Astrocyte (in vitro differentiated cells and primary cell): ENCODE measurements at regions not wholly inside any gene's neighbourhood (a gene's known extent, or its start where the extent isn't known, plus 50 kb on each side); places are given as distances from the start of the nearest gene placed in this dataset.
"Not testable (repeated sequence)": the region's sequence is repeated elsewhere in the genome, so short reads cannot be mapped to it uniquely, and the experiment has no call there.

ENCODE experiments used
- CTCF ChIP-seq: IDR thresholded peaks from 2 replicates; pipeline ENCODE4 v1.5.1; 2011; ENCODE audit warnings: low read depth, mild to moderate bottlenecking, inconsistent platforms, low read length, moderate library complexity; ENCODE audit not compliant: insufficient read depth
- EZH2 ChIP-seq: IDR thresholded peaks from 2 replicates; pipeline ENCODE4 v1.6.1; 2012; ENCODE audit warnings: mild to moderate bottlenecking, low read length, inconsistent platforms; ENCODE audit not compliant: insufficient read depth

GRCh38 chr4:103412646-103413045 lies 214.5 kb upstream of the CENPE start:
- not testable (repeated sequence) for TF ChIP-seq CTCF, EZH2
